ENCODE measurements at regions not wholly inside any gene's neighbourhood (a gene's known extent, or its start where the extent isn't known, plus 50 kb on each side); places are given as distances from the start of the nearest gene placed in this dataset.

- no peak for TF ChIP-seq CTCF (IDR thresholded peaks at IDR 0.05; ENCODE audit: insufficient read depth, low read depth, low read length)
- no peak for TF ChIP-seq EZH2 (IDR thresholded peaks at IDR 0.05; ENCODE audit: insufficient read depth, low read length)
Observed at GRCh38 chr10:4181621-4182049, 396.6 kb upstream of the KLF6 start.
